ENCODE measurements at regions not wholly inside any gene's neighbourhood (a gene's known extent, or its start where the extent isn't known, plus 50 kb on each side); places are given as distances from the start of the nearest gene placed in this dataset.

DNA sequence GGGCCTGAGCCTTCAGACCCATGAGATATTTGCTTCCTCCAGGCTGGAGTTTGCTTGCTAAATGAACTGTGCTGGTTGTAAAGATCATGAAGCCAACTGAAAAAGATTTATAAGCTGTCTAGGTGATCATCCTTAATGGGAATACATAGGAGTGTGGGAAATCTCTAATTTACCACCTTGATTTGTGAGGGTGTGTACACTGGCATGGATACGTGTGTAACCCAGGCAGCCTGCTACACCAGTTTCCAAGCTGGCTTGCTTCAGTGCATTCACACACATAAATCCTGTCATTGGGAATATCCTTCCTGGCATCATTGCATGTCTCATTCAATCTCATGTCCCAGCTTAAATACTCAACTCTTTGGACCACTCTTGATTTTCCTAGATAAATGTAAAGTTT lies 57.6 kb upstream of the GNG12 start:
- TF ChIP-seq, protein P1, sequence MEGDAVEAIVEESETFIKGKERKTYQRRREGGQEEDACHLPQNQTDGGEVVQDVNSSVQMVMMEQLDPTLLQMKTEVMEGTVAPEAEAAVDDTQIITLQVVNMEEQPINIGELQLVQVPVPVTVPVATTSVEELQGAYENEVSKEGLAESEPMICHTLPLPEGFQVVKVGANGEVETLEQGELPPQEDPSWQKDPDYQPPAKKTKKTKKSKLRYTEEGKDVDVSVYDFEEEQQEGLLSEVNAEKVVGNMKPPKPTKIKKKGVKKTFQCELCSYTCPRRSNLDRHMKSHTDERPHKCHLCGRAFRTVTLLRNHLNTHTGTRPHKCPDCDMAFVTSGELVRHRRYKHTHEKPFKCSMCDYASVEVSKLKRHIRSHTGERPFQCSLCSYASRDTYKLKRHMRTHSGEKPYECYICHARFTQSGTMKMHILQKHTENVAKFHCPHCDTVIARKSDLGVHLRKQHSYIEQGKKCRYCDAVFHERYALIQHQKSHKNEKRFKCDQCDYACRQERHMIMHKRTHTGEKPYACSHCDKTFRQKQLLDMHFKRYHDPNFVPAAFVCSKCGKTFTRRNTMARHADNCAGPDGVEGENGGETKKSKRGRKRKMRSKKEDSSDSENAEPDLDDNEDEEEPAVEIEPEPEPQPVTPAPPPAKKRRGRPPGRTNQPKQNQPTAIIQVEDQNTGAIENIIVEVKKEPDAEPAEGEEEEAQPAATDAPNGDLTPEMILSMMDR (IDR thresholded peaks at IDR 0.05; ENCODE audit: insufficient read depth, low read length) = no peak
- DNase-seq (ENCODE audit: low read depth) = no peak
- no peak overlapping the region for H3K4me3 ChIP-seq (ENCODE audit: low read depth, low read length)

- TF ChIP-seq, protein P1 (IDR thresholded peaks at IDR 0.05; ENCODE audit: insufficient read depth, low read length) = no peak
- H3K4me3 ChIP-seq (ENCODE audit: low read depth, low read length) = no peak overlapping the region
Observed at GRCh38 chr1:67889953-67890567, 56.8 kb upstream of the GNG12 start.

DNA sequence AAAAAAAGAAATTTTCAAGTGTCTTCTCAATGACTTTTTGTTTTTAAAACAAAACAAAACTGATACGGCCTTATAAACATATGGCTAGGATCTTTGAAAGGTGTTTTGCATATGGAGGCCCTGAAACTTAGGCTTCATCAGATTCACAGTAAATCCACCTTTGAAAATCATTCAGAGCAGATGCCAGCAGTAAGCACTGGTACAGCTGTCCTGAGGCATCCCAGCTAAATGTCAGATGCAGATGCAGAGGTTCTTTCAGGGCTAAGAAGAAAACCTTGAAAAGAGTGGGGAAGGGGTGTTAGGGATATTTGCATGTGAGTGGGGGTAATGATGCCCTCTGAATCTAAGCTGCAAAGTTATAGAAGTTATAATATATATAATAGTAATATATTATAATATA lies 56.2 kb upstream of the GNG12 start:
- TF ChIP-seq, protein P1 (IDR thresholded peaks at IDR 0.05; ENCODE audit: insufficient read depth, low read length) = no peak
- DNase-seq (ENCODE audit: low read depth) = no peak
- no peak overlapping the region for H3K4me3 ChIP-seq (ENCODE audit: low read depth, low read length)

More at GRCh38 chr1:67889953-67890567, 56.8 kb upstream of the GNG12 start:
- peak; percentile 87 for DNase-seq (ENCODE audit: low read depth)

DNA sequence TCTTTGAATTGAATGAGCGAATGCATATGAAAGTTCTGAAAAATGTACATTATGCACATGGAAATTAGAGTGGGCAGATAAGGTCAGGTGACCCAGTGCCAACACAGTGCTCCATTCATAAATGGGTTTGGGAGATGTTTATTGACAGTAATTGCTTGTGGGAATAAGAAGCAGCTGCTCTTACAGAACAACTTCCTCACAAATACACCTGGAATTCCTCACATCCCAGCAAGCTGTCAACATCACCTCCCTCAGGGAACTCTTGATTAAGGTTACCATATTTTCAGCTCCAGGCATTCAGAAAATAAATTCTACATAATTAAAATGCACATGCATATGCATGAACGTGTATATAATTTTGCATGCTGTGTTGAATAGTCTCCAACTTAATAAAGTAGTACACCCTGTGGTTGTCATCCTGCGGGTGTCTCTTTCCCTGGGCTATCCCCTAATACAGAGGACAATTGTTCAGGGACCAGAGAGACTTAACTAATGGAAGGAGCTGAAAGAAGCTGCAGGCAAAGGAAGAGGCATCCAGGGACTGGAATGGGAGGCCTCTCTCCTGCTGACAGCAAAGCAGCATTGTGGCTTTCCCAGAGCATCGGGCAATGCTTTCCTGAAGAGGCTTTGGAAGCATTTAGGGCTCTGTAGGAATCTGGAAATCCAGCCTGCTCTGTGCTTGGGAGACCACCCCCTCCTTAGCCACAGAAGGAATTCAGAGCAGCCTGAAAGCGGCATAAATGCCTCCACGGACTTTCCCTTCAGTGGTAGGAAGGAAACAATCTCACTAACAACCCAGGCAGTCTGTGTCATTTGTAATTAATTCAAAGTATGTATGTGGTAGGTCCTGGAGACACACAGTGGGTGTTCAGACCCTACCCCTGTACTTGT lies 55.2 kb upstream of the GNG12 start:
- no peak overlapping the region for H3K4me3 ChIP-seq (ENCODE audit: low read depth, low read length)
- DNase-seq (ENCODE audit: low read depth) = no peak
- TF ChIP-seq, protein P1 (IDR thresholded peaks at IDR 0.05; ENCODE audit: insufficient read depth, low read length) = no peak

DNA sequence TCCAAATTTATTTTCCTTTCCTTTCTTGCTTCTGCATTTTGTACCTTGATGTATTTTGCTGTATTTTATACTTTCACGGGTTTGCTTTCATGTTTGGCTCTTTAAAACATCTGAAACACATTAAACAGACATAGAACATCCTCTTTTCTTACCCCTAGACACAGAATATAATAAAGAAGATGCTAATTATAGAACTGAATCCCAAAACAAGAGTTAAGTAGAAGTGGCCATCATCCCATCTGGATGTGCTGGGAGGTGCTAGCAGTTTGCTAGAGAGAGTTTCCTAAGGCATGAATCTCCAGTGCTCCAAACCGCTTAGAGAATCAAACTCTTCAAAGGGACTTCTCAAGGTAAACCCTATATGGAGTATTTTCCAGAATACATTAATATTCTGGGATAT lies 53.9 kb upstream of the GNG12 start:
- TF ChIP-seq, protein P1 (IDR thresholded peaks at IDR 0.05; ENCODE audit: insufficient read depth, low read length) = no peak
- H3K4me3 ChIP-seq (ENCODE audit: low read depth, low read length) = no peak overlapping the region
- DNase-seq (ENCODE audit: low read depth) = no peak

GRCh38 chr1:67886076-67886475 lies 52.8 kb upstream of the GNG12 start:
- TF ChIP-seq, protein P1 (IDR thresholded peaks at IDR 0.05; ENCODE audit: insufficient read depth, low read length) = no peak
- no peak for DNase-seq (ENCODE audit: low read depth)
- H3K4me3 ChIP-seq (ENCODE audit: low read depth, low read length) = no peak overlapping the region
